GM12873 (cell line): ENCODE measurements at regions not wholly inside any gene's neighbourhood (a gene's known extent, or its start where the extent isn't known, plus 50 kb on each side); places are given as distances from the start of the nearest gene placed in this dataset.

Source experiments
- TF ChIP-seq, protein P1 (sequence below): IDR thresholded peaks from 2 replicates; pipeline ENCODE4 v1.5.1; 2012; ENCODE audit warnings: low read depth, mild to moderate bottlenecking, moderate library complexity, low read length, control low read depth; ENCODE audit not compliant: insufficient read depth; ENCODE audit errors: missing control alignments

DNA sequence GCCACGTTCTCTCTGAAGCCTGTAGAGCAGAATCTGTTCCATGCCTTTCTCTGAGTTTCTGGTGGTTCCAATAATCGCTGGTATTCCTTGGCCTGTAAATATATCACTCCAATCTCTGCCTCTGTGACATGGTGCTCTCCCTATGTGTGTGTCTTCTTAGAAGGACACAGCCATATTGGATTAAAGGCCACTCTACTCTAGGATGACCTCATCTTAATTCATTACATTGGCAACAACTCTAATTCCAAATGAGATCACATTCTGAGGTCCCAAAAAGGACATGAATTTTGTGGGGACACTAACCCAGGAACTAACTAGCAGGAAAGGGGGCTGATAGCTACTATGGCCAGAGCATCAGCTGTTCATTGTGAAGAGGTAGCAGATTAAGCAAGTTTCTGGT, 110.7 kb downstream of the KLF12 start:
- TF ChIP-seq, protein P1, sequence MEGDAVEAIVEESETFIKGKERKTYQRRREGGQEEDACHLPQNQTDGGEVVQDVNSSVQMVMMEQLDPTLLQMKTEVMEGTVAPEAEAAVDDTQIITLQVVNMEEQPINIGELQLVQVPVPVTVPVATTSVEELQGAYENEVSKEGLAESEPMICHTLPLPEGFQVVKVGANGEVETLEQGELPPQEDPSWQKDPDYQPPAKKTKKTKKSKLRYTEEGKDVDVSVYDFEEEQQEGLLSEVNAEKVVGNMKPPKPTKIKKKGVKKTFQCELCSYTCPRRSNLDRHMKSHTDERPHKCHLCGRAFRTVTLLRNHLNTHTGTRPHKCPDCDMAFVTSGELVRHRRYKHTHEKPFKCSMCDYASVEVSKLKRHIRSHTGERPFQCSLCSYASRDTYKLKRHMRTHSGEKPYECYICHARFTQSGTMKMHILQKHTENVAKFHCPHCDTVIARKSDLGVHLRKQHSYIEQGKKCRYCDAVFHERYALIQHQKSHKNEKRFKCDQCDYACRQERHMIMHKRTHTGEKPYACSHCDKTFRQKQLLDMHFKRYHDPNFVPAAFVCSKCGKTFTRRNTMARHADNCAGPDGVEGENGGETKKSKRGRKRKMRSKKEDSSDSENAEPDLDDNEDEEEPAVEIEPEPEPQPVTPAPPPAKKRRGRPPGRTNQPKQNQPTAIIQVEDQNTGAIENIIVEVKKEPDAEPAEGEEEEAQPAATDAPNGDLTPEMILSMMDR: no peak

GRCh38 chr13:74021505-74021904, 112.7 kb downstream of the KLF12 start:
- TF ChIP-seq, protein P1: no peak

GRCh38 chr13:74018062-74018431, 116.2 kb downstream of the KLF12 start:
- TF ChIP-seq, protein P1: no peak

DNA sequence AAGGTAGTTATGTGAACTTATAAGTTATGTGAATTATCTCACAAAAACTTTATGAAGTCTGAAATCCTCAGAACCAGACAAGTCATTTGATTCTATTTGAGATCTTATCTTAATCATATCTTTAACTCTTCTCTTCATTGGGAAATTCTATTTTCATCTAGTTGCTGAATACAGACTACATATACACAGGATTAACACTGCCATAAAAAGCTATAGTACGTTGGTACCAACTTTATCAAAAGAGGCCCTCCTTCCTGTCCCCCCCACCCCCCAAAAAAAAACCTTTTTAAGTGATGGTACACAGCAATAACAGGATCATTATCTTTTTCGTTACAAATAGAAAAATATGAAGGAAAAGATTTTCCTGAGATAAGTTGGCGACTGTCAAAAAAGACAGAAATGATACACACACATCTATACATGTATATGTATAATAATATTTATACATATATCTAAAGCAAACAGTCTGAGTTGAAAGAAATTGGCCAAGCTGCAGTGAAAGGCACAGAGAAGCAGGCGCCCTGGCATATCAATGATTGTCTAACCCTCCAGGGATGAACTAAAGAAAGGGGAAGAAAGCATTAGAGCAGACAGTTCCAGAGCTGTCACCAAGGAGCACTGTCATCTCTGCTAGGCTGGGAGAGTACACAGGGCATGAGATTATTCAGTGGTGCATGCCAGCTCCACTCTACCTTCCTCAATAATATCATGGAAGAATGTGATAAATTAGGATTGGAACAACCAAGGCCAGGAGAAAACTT, 116.7 kb downstream of the KLF12 start:
- TF ChIP-seq, protein P1: no peak

GRCh38 chr13:74015137-74015536, 119.1 kb downstream of the KLF12 start:
- TF ChIP-seq, protein P1: peak; percentile 29

DNA sequence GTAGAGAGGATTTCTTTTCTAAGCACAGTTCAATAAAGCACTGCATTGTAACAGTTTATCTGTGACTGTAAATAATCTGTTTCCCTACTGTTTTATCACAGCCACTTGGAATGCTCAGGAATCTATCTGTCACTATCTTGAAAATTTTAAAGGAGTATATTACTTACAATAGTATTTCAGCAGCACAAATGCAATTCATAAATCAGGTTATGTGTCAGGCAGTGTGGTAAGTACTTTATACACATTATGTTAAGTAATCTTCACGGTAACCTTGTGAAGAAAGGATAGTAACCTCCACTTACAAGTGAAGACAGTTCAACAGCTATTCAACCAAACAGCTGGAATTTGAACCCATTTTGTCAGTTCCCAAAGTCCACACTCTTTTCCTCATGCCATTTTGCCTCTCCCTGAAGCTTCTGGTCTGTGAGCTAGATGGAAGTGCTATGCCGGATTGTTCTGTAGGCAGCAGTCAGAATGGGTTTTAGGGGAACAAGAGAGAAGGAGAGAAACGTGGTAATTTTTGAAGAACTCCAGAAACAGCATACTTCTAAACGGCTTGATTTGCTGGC, 125.0 kb downstream of the KLF12 start:
- TF ChIP-seq, protein P1: no peak

DNA sequence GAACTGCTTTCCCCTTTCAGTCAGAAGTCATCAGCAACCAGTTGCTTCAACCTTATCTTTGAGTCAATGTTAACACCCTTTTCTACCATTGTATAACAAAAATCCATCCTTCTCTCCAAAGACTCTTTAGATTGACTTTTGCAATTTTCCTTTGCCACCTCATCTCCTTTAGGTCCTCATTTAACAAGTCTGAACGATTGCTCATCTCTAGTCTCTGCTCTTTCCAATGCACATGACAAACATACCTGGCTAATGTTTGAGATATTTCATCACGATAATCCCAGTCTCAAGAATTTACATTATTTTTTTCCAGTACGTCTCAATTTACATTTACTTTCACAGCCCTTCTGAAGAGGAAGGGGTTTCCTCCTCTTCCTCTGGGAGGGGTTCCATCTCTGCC, 127.5 kb downstream of the KLF12 start:
- TF ChIP-seq, protein P1: no peak
